Natural killer cell (primary cell): ENCODE measurements at regions not wholly inside any gene's neighbourhood (a gene's known extent, or its start where the extent isn't known, plus 50 kb on each side); places are given as distances from the start of the nearest gene placed in this dataset.

ENCODE experiments used
- ATAC-seq, 3 donors: fragments of 150-1000 bp in 2 of 3; fragments of 200-7000 bp in 1 of 3; cut with Tn5 transposase; 1 replicate in 1 of 3; 2 replicates in 2 of 3; pipeline ENCODE4 v1.10.0; 2021; ENCODE audit warnings: mild to moderate bottlenecking in 2 of 3, moderate library complexity in 2 of 3
- DNase-seq, 2 donors: peaks; one replicate each; pipeline versions ENCODE4 v3.0.0 to v3.0.0-alpha.2; 2013 to 2021; ENCODE audit warnings: mixed read lengths in 1 of 2
- H3K27ac ChIP-seq: one replicate; pipeline ENCODE4 v1.5.1; 2013; ENCODE audit warnings: mild to moderate bottlenecking, low read length
- H3K27me3 ChIP-seq: one replicate; pipeline ENCODE4 v1.6.1; 2013; ENCODE audit warnings: low read length; ENCODE audit not compliant: control insufficient read depth, insufficient read depth
- H3K36me3 ChIP-seq: one replicate; pipeline ENCODE4 v1.6.1; 2013; ENCODE audit warnings: low read length; ENCODE audit not compliant: control insufficient read depth, insufficient read depth
- H3K4me1 ChIP-seq: one replicate; pipeline ENCODE4 v1.6.1; 2013; ENCODE audit warnings: low read length; ENCODE audit not compliant: control insufficient read depth, insufficient read depth
- H3K4me3 ChIP-seq: one replicate; pipeline ENCODE4 v1.5.1; 2013; ENCODE audit warnings: low read length
- H3K9me3 ChIP-seq: one replicate; pipeline ENCODE4 v1.6.1; 2013; ENCODE audit warnings: low read length; ENCODE audit not compliant: control insufficient read depth, insufficient read depth
- H3K27ac Mint-ChIP-seq, 2 donors: one replicate each; pipeline ENCODE4 v1.8.0; 2022; ENCODE audit warnings: mild to moderate bottlenecking in 2 of 2, mixed read lengths in 2 of 2, moderate library complexity in 1 of 2
- H3K27me3 Mint-ChIP-seq, 2 donors: one replicate each; pipeline ENCODE4 v1.8.0; 2022; ENCODE audit warnings: low read depth in 2 of 2, mixed read lengths in 2 of 2
- H3K36me3 Mint-ChIP-seq: one replicate; pipeline ENCODE4 v1.8.0; 2022; ENCODE audit warnings: mixed read lengths
- H3K4me1 Mint-ChIP-seq, 2 donors: one replicate each; pipeline ENCODE4 v1.8.0; 2022; ENCODE audit warnings: mixed read lengths in 2 of 2
- H3K4me3 Mint-ChIP-seq: one replicate; pipeline ENCODE4 v1.8.0; 2022; ENCODE audit warnings: mild to moderate bottlenecking, moderate library complexity, mixed read lengths
- H3K9me3 Mint-ChIP-seq, 2 donors: one replicate each; pipeline ENCODE4 v1.8.0; 2022; ENCODE audit warnings: mixed read lengths in 2 of 2
- WGBS: methylation state at CpG from one replicate; pipeline ENCODE4 v1.1.7; 2013; ENCODE audit warnings: missing lambda C conversion rate; ENCODE audit not compliant: insufficient coverage; 5-methylcytosine and 5-hydroxymethylcytosine counted together
- intact Hi-C: fragments of 100-400 bp; cut with micrococcal nuclease; formaldehyde crosslinking; loops from one replicate; pipeline ENCODE4 v1.14.2; 2022
- TF ChIP-seq, protein P1 (sequence below): fragments of 200-600 bp; IDR thresholded peaks from one replicate; pipeline ENCODE4 v1.8.0; 2022; ENCODE audit warnings: antibody characterized with exemption

DNA sequence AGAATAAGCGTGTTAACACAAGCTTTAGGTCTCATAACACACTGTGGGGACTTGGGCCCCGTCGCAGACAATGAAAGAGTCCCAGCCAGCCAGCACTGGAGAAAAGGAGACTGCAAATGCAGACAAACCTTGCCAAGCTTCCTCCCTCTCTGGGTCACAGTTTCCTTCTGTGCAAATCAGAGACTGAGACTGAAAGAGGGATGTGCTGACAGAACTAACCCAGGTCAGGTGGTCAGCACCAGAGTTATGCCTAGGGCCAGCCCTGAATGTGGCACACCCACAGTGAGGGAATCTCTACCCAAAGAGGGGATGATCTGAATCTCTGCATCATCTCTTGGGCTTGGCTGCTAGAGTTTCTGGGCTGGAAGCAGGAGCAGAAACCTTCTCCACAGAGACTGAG is 282.3 kb upstream of the CCL2 start:
- ATAC-seq, result no peak
- WGBS, result 82% methylated on average over 3 of the region's 3 CpGs

DNA sequence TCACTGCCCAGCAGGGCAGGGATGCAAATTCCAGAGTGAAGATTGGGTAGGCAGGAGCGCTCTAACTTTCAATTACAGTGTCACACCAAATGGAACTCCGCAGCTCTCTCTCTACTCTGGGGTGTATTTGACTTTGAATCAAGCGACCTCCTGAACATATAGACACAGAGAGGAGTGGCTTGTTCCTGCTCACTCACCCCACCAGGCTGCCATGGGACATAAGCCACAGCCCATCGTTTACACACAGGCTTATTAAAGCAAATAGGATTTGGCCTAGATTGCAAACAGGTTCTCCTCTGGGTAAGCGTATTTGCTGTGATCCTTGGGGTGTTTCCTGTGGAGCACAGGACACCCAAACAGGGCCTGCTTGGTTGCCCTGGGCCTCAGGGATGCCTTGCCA is 281.6 kb upstream of the CCL2 start:
- intact Hi-C loops, result no loop called here
- DNase-seq (no peak), ATAC-seq (no peak)
- Mint-ChIP-seq H3K27me3 (peaks cover 6 to 8% of the 10 kb centered on the region in 2 donors), H3K4me1 (peaks cover 10 to 11% of the 10 kb centered on the region in 2 donors), H3K36me3 (no peaks in the 10 kb centered on the region), H3K4me3 (no peak overlapping the region), H3K9me3 (no peaks in the 10 kb centered on the region), H3K27ac (no peak overlapping the region)
- TF ChIP-seq, protein P1, sequence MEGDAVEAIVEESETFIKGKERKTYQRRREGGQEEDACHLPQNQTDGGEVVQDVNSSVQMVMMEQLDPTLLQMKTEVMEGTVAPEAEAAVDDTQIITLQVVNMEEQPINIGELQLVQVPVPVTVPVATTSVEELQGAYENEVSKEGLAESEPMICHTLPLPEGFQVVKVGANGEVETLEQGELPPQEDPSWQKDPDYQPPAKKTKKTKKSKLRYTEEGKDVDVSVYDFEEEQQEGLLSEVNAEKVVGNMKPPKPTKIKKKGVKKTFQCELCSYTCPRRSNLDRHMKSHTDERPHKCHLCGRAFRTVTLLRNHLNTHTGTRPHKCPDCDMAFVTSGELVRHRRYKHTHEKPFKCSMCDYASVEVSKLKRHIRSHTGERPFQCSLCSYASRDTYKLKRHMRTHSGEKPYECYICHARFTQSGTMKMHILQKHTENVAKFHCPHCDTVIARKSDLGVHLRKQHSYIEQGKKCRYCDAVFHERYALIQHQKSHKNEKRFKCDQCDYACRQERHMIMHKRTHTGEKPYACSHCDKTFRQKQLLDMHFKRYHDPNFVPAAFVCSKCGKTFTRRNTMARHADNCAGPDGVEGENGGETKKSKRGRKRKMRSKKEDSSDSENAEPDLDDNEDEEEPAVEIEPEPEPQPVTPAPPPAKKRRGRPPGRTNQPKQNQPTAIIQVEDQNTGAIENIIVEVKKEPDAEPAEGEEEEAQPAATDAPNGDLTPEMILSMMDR, result no peak
- Histone ChIP-seq H3K4me1 (peaks cover 12% of the 10 kb centered on the region), H3K27me3 (no peaks in the 10 kb centered on the region), H3K9me3 (no peaks in the 10 kb centered on the region), H3K36me3 (no peaks in the 10 kb centered on the region), H3K27ac (no peak overlapping the region), H3K4me3 (no peak overlapping the region)
- 74% methylated on average over 5 of the region's 5 CpGs for WGBS

More for the DNA sequence above, 282.3 kb upstream of the CCL2 start:
- H3K9me3 ChIP-seq, result no peaks in the 10 kb centered on the region
- H3K4me1 Mint-ChIP-seq, result peaks cover 17 to 18% of the 10 kb centered on the region in 2 donors
- H3K4me3 ChIP-seq, result no peak overlapping the region
- H3K36me3 Mint-ChIP-seq, result no peaks in the 10 kb centered on the region
- no peaks in the 10 kb centered on the region for H3K36me3 ChIP-seq
- no peaks in the 10 kb centered on the region for H3K9me3 Mint-ChIP-seq
- TF ChIP-seq, protein P1, result no peak
- H3K27ac Mint-ChIP-seq, result no peak overlapping the region
- no peaks in the 10 kb centered on the region for H3K27me3 ChIP-seq
- no peak overlapping the region for H3K27ac ChIP-seq
- intact Hi-C loops, result no loop called here
- H3K4me3 Mint-ChIP-seq, result no peak overlapping the region
- H3K27me3 Mint-ChIP-seq, result peaks cover 6 to 8% of the 10 kb centered on the region in 2 donors
- DNase-seq, result no peak
- peaks cover 19% of the 10 kb centered on the region for H3K4me1 ChIP-seq

DNA sequence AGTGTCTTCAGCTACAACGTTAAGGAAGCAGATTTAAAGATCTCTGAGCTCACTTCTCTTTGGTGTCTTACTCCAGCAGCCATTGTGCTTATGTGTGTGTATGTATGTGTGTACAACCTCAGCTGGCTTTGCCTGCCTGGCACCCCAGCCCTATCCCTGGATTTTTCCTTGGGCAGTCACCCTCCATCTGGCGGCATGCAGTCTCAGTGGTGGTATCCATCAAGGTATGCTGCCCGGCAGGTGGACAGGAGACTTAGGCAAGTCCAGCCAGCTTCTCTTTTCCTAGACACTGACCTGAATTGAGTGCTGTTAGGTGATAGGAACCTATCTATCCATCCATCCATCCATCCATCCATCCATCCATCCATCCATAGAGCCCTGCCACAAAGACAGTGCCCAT is 280.8 kb upstream of the CCL2 start:
- no peak overlapping the region for H3K4me3 ChIP-seq
- no peak for ATAC-seq
- TF ChIP-seq, protein P1, result no peak
- no peaks in the 10 kb centered on the region for H3K9me3 ChIP-seq
- peaks cover 4% of the 10 kb centered on the region for H3K4me1 ChIP-seq
- no peaks in the 10 kb centered on the region for H3K27me3 ChIP-seq
- Mint-ChIP-seq H3K27me3 (peaks cover 6 to 8% of the 10 kb centered on the region in 2 donors), H3K9me3 (no peaks in the 10 kb centered on the region), H3K4me1 (peaks cover 2 to 3% of the 10 kb centered on the region in 2 donors), H3K4me3 (no peak overlapping the region), H3K27ac (no peak overlapping the region), H3K36me3 (no peaks in the 10 kb centered on the region)
- 90% methylated on average over 3 of the region's 3 CpGs for WGBS
- intact Hi-C loops, result no loop called here
- H3K27ac ChIP-seq, result no peak overlapping the region
- H3K36me3 ChIP-seq, result no peaks in the 10 kb centered on the region
- DNase-seq, result no peak

DNA sequence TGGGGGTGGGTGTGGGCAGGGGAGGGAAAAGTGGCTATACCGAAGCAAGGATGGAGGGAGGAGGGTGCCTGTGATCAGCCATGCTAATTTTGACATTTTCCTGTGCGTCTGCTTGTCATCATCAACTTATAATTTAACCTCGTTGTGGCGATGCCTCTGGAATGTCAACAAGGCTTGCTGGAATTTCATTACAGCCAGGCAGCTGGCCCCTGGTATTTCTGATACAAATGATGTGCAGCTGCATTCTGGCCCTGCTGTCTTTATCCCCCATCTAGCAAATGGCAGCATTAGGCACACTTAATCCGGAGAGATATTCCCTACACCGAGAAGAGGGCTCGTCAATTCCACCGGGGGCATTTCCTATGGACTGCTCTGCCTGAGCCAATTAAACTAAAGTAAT is 278.3 kb upstream of the CCL2 start:
- WGBS, result 93% methylated on average over 8 of the region's 8 CpGs
- Histone ChIP-seq H3K36me3 (no peaks in the 10 kb centered on the region), H3K27ac (no peak overlapping the region), H3K9me3 (no peaks in the 10 kb centered on the region), H3K4me1 (no peaks in the 10 kb centered on the region), H3K4me3 (no peak overlapping the region), H3K27me3 (no peaks in the 10 kb centered on the region)
- DNase-seq, result no peak
- no peaks in the 10 kb centered on the region for H3K9me3 Mint-ChIP-seq
- peaks cover 6 to 8% of the 10 kb centered on the region in 2 donors for H3K27me3 Mint-ChIP-seq
- no peaks in the 10 kb centered on the region for H3K36me3 Mint-ChIP-seq
- no peak overlapping the region for H3K27ac Mint-ChIP-seq
- ATAC-seq, result no peak
- TF ChIP-seq, protein P1, result no peak
- intact Hi-C loops, result no loop called here
- H3K4me3 Mint-ChIP-seq, result no peak overlapping the region
- no peaks in the 10 kb centered on the region for H3K4me1 Mint-ChIP-seq
